ENCODE measurements at regions not wholly inside any gene's neighbourhood (a gene's known extent, or its start where the extent isn't known, plus 50 kb on each side); places are given as distances from the start of the nearest gene placed in this dataset.
"Not testable (repeated sequence)": the region's sequence is repeated elsewhere in the genome, so short reads cannot be mapped to it uniquely, and the experiment has no call there.

DNA sequence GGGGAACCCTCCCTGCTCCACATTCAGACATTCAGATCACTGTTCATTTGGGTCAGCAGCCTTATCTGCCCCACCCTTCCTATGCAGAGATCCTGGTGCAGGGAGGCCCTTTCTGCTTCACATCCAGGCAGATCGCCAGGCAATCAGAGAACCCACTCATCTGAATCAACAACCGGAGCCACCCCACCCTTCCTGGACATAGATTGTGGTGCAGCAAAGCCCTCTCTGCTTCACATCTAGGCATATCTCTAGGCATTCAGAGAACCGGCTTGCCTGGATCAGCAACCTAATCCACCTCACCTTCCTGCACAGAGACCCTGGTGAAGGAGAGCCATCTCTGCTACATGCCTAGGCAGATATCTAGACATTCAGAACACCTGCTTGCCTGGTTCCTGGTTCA lies 184.5 kb upstream of the CNTNAP5 start:
- Histone ChIP-seq H4K20me1 (ENCODE audit: control insufficient read depth, extremely low read depth, insufficient read depth, low read length) (no peaks in the 10 kb centered on the region), H3K4me2 (ENCODE audit: extremely low read depth, insufficient read depth, low read length) (no peak overlapping the region), H3K9ac (ENCODE audit: insufficient read depth, low read length) (no peak overlapping the region), H3K4me1 (ENCODE audit: control insufficient read depth, extremely low read depth, insufficient read depth, low read length) (no peaks in the 10 kb centered on the region), H3K4me3 (replicated peaks in 1 of 4; ENCODE audit: control extremely low read depth in 1 of 4, insufficient read depth in 1 of 4, low read depth in 3 of 4, low read length in 4 of 4) (no peak overlapping the region), H3K79me2 (ENCODE audit: control insufficient read depth, insufficient read depth, low read length) (no peaks in the 10 kb centered on the region), H3K36me3 (ENCODE audit: control insufficient read depth, insufficient read depth, low read length) (no peaks in the 10 kb centered on the region), H2AFZ (ENCODE audit: low read length) (no peak overlapping the region), H3K9me3 (ENCODE audit: control insufficient read depth, insufficient read depth, low read depth, low read length) (no peaks in the 10 kb centered on the region), H3K27ac (ENCODE audit: insufficient read depth, low read length) (no peak overlapping the region), H3K27me3 (ENCODE audit: control insufficient read depth, insufficient read depth, low read length) (no peaks in the 10 kb centered on the region)
- DNase-seq (ENCODE audit: low read depth in 2 of 2) = no peak
- TF ChIP-seq CTCF (conservative IDR thresholded peaks at IDR 0.05 in 1 of 2, IDR thresholded peaks at IDR 0.05 in 1 of 2; ENCODE audit: low read depth in 1 of 2, low read length in 2 of 2) (no peak), EZH2 (IDR thresholded peaks at IDR 0.05; ENCODE audit: low read length, missing control alignments) (no peak)

DNA sequence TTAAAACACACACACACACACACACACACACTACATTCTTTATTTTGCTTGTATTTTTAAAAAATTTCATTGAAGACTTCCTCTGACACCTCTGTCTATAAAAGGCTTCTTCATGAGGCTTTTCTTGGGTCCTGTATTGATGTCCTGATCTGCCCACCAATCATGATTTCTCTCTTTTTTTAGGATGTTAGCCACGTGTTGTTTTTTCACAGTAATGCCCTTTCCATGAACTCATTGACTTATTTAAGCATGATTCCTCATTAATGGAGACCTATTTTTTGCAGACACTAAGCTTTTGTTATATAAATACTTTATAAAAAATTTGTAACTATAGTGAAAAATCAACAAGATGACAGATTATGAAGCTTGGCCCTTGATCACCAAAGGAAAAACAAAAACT lies 173.8 kb upstream of the CNTNAP5 start:
- DNase-seq (ENCODE audit: low read depth in 2 of 2) = no peak

GRCh38 chr2:123853161-123853560 lies 171.9 kb upstream of the CNTNAP5 start:
- Histone ChIP-seq H3K36me3 (ENCODE audit: control insufficient read depth, insufficient read depth, low read length) (no peaks in the 10 kb centered on the region), H3K4me1 (ENCODE audit: control insufficient read depth, extremely low read depth, insufficient read depth, low read length) (no peaks in the 10 kb centered on the region), H4K20me1 (ENCODE audit: control insufficient read depth, extremely low read depth, insufficient read depth, low read length) (no peaks in the 10 kb centered on the region), H3K4me2 (ENCODE audit: extremely low read depth, insufficient read depth, low read length) (no peak overlapping the region), H3K9ac (ENCODE audit: insufficient read depth, low read length) (no peak overlapping the region), H3K79me2 (ENCODE audit: control insufficient read depth, insufficient read depth, low read length) (no peaks in the 10 kb centered on the region), H3K27ac (ENCODE audit: insufficient read depth, low read length) (no peak overlapping the region), H3K4me3 (replicated peaks in 1 of 4; ENCODE audit: control extremely low read depth in 1 of 4, insufficient read depth in 1 of 4, low read depth in 3 of 4, low read length in 4 of 4) (no peak overlapping the region), H3K9me3 (ENCODE audit: control insufficient read depth, insufficient read depth, low read depth, low read length) (no peaks in the 10 kb centered on the region), H2AFZ (ENCODE audit: low read length) (no peak overlapping the region), H3K27me3 (ENCODE audit: control insufficient read depth, insufficient read depth, low read length) (no peaks in the 10 kb centered on the region)
- DNase-seq (ENCODE audit: low read depth in 2 of 2) = no peak
- no peak for TF ChIP-seq CTCF (conservative IDR thresholded peaks at IDR 0.05 in 1 of 2, IDR thresholded peaks at IDR 0.05 in 1 of 2; ENCODE audit: low read depth in 1 of 2, low read length in 2 of 2)
- TF ChIP-seq EZH2 (IDR thresholded peaks at IDR 0.05; ENCODE audit: low read length, missing control alignments) = no peak

More for the DNA sequence above, 173.8 kb upstream of the CNTNAP5 start:
- Histone ChIP-seq H3K4me1 (ENCODE audit: control insufficient read depth, extremely low read depth, insufficient read depth, low read length) (no peaks in the 10 kb centered on the region), H3K36me3 (ENCODE audit: control insufficient read depth, insufficient read depth, low read length) (no peaks in the 10 kb centered on the region), H3K27ac (ENCODE audit: insufficient read depth, low read length) (no peak overlapping the region), H3K27me3 (ENCODE audit: control insufficient read depth, insufficient read depth, low read length) (no peaks in the 10 kb centered on the region), H3K4me2 (ENCODE audit: extremely low read depth, insufficient read depth, low read length) (no peak overlapping the region), H3K79me2 (ENCODE audit: control insufficient read depth, insufficient read depth, low read length) (no peaks in the 10 kb centered on the region), H4K20me1 (ENCODE audit: control insufficient read depth, extremely low read depth, insufficient read depth, low read length) (no peaks in the 10 kb centered on the region), H3K4me3 (replicated peaks in 1 of 4; ENCODE audit: control extremely low read depth in 1 of 4, insufficient read depth in 1 of 4, low read depth in 3 of 4, low read length in 4 of 4) (no peak overlapping the region), H3K9ac (ENCODE audit: insufficient read depth, low read length) (no peak overlapping the region), H3K9me3 (ENCODE audit: control insufficient read depth, insufficient read depth, low read depth, low read length) (no peaks in the 10 kb centered on the region), H2AFZ (ENCODE audit: low read length) (no peak overlapping the region)
- TF ChIP-seq EZH2 (IDR thresholded peaks at IDR 0.05; ENCODE audit: low read length, missing control alignments) = no peak

DNA sequence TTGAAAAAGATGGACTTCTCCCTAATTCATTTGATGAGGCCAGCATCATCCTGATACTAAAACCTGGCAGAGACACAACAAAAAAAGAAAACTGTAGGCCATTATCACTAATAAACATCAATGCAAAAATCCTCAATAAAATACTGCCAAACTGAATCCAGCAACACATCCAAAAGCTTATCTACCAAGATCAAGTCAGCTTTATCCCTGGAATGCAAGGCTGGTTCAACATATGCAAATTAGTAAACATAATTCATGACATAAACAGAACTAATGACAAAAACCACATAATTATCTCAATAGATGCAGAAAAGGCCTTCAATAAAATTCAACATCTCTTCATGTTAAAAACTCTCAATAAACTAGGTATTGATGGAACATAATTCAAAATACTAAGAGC lies 166.1 kb upstream of the CNTNAP5 start:
- not testable (repeated sequence) for H3K4me3 ChIP-seq (replicated peaks in 1 of 4; ENCODE audit: control extremely low read depth in 1 of 4, insufficient read depth in 1 of 4, low read depth in 3 of 4, low read length in 4 of 4); H3K36me3 ChIP-seq (ENCODE audit: control insufficient read depth, insufficient read depth, low read length); H3K4me1 ChIP-seq (ENCODE audit: control insufficient read depth, extremely low read depth, insufficient read depth, low read length); H3K9ac ChIP-seq (ENCODE audit: insufficient read depth, low read length); H3K27ac ChIP-seq (ENCODE audit: insufficient read depth, low read length); DNase-seq (ENCODE audit: low read depth in 2 of 2); H4K20me1 ChIP-seq (ENCODE audit: control insufficient read depth, extremely low read depth, insufficient read depth, low read length); H3K27me3 ChIP-seq (ENCODE audit: control insufficient read depth, insufficient read depth, low read length); H3K79me2 ChIP-seq (ENCODE audit: control insufficient read depth, insufficient read depth, low read length); H2AFZ ChIP-seq (ENCODE audit: low read length); H3K4me2 ChIP-seq (ENCODE audit: extremely low read depth, insufficient read depth, low read length); H3K9me3 ChIP-seq (ENCODE audit: control insufficient read depth, insufficient read depth, low read depth, low read length)
